Neutrophil (primary cell): ENCODE measurements at regions not wholly inside any gene's neighbourhood (a gene's known extent, or its start where the extent isn't known, plus 50 kb on each side); places are given as distances from the start of the nearest gene placed in this dataset.

Experiments used
- H3K27ac ChIP-seq: fragments of 200-600 bp; sonication (generic); 2 replicates; pipeline ENCODE4 v1.5.1; 2016; ENCODE audit warnings: mild to moderate bottlenecking, moderate library complexity
- H3K27me3 ChIP-seq: fragments of 200-600 bp; sonication (generic); 2 replicates; pipeline ENCODE4 v1.6.0; 2016; ENCODE audit warnings: mild to moderate bottlenecking
- H3K36me3 ChIP-seq: fragments of 200-600 bp; sonication (generic); 2 replicates; pipeline ENCODE4 v1.5.1; 2017
- H3K4me1 ChIP-seq, 2 experiments: fragments of 200-600 bp in 1 of 2; sonication (generic) in 1 of 2; 1 replicate in 1 of 2; 2 replicates in 1 of 2; pipeline versions ENCODE4 v1.5.1 to v1.6.1; 2013 to 2016; ENCODE audit warnings: low read depth in 1 of 2, low read length in 1 of 2, mild to moderate bottlenecking in 1 of 2, moderate library complexity in 1 of 2; ENCODE audit not compliant: control insufficient read depth in 1 of 2, insufficient read depth in 1 of 2
- H3K4me3 ChIP-seq, 2 experiments: fragments of 200-600 bp in 1 of 2; sonication (generic) in 1 of 2; 1 replicate in 1 of 2; 2 replicates in 1 of 2; pipeline ENCODE4 v1.5.1; 2013 to 2016; ENCODE audit warnings: low read depth in 1 of 2, low read length in 1 of 2, mild to moderate bottlenecking in 1 of 2, moderate library complexity in 1 of 2
- H3K9me3 ChIP-seq: fragments of 200-600 bp; sonication (generic); 2 replicates; pipeline ENCODE4 v1.5.1; 2016
- TF ChIP-seq, protein P1 (sequence below): fragments of 200-600 bp; sonication (generic); IDR thresholded peaks from 2 replicates; pipeline ENCODE4 v1.5.1; 2016; ENCODE audit warnings: antibody characterized with exemption

DNA sequence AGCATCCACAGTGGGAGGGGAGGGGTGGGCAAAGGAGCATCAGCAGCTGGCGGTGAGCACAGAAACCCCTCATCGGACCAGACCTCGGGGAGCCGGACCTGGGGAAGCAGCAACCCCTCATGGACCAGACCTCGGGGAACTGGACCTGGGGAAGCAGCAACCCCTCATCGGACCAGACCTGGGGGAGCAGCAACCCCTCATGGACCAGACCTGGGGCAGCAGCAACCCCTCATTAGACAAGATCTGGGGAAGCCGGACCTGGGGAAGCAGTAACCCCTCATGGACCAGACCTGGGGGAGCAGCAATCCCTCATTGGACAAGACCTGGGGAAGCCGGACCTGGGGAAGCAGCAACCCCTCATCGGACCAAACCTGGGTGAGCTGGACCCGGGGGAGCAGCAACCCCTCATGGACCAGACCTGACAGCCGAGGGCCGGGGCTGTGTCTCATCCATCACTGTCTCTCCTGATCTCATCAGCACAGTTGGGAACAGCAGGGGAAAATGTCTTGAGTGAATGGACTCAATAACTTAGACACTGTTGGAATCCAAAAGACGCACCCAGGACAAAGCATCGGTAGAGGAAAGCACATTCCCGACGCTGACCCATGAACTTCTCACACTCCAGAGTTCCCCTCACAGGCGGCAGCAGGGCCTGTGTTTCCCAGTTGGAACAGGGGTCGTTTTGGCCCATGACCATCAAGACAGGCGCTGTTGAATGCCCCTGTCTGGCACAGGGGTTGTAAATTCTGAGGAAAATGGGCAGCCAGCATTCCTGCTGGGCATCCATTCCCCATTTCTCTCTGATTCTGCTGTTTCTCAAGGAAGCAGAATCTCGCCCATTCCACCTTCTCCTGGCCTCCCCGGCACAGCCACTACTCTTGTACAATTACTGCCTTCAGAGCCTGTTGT lies 1494.6 kb downstream of the TBC1D22A start:
- Histone ChIP-seq H3K27me3 (peaks cover 22% of the 10 kb centered on the region), H3K4me3 (no peak overlapping the region), H3K9me3 (no peaks in the 10 kb centered on the region), H3K27ac (no peak overlapping the region), H3K4me1 (no peaks in the 10 kb centered on the region), H3K36me3 (no peaks in the 10 kb centered on the region)
- TF ChIP-seq, protein P1, sequence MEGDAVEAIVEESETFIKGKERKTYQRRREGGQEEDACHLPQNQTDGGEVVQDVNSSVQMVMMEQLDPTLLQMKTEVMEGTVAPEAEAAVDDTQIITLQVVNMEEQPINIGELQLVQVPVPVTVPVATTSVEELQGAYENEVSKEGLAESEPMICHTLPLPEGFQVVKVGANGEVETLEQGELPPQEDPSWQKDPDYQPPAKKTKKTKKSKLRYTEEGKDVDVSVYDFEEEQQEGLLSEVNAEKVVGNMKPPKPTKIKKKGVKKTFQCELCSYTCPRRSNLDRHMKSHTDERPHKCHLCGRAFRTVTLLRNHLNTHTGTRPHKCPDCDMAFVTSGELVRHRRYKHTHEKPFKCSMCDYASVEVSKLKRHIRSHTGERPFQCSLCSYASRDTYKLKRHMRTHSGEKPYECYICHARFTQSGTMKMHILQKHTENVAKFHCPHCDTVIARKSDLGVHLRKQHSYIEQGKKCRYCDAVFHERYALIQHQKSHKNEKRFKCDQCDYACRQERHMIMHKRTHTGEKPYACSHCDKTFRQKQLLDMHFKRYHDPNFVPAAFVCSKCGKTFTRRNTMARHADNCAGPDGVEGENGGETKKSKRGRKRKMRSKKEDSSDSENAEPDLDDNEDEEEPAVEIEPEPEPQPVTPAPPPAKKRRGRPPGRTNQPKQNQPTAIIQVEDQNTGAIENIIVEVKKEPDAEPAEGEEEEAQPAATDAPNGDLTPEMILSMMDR = no peak

DNA sequence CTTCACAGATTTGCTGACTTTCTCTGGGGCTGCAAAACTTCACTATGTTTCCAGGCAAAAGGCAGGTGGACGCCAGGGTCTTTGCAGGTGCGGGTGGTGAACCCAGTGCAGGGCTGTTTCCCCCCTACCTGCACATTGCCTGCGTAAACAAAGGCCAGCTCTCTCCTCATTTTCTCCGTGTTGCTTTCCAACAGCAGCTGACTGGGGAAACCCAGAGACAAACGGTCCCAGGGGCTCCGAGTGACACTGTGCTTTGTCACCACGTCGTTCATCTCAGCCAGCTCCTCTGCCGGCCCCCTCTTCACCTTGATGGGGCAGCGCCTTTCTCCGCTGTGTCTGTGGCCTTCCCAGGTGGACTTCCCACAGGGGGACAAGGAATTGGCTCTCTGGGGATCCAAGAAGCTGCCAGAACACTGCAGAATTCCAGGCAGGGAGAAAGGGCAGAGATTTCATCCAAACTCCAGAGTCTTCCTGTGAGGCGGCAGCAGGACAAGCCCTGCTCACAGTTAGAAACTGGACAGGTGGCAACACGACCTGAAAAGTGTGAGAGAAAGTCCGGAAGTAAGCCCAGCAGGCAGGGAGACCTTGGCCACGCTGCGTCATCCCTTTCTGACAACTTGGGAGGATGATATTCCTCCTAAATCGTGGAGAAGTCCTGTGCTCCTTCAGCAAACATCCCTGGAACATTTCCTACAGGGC lies 1493.7 kb downstream of the TBC1D22A start:
- Histone ChIP-seq H3K4me3 (no peak overlapping the region), H3K27ac (no peak overlapping the region), H3K36me3 (no peaks in the 10 kb centered on the region), H3K27me3 (peaks cover 22% of the 10 kb centered on the region), H3K9me3 (no peaks in the 10 kb centered on the region), H3K4me1 (no peaks in the 10 kb centered on the region)
- TF ChIP-seq, protein P1 = no peak

DNA sequence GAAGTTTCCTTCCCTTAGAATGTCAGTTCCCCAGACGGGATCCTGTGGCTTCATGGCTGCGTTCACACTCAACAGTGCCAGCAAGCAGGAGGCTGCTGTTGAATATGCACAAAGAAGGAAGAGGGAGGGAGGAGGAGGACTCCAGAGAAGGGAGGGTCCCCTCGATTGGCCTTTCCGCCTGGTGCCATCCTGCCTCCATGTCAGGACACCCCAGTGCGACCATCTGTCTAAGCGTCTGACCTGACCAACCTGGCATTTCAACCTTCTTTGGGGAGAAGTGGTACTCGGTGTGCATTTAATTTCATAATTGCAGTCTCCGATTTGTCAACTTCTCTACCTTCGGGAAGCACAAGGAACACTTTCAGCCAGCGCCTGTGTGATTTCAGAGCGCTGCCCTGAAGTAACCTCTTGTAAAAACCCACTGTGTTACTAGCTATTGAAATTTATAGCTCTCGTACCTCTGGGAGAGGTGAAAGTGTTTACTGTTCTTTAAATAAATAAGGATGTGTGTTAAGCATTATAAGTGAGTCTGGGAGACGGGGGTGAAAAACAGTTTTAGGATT lies 1491.9 kb downstream of the TBC1D22A start:
- Histone ChIP-seq H3K36me3 (no peaks in the 10 kb centered on the region), H3K4me1 (no peaks in the 10 kb centered on the region), H3K9me3 (no peaks in the 10 kb centered on the region), H3K27ac (no peak overlapping the region), H3K27me3 (peaks cover 22% of the 10 kb centered on the region), H3K4me3 (no peak overlapping the region)
- TF ChIP-seq, protein P1 = no peak

DNA sequence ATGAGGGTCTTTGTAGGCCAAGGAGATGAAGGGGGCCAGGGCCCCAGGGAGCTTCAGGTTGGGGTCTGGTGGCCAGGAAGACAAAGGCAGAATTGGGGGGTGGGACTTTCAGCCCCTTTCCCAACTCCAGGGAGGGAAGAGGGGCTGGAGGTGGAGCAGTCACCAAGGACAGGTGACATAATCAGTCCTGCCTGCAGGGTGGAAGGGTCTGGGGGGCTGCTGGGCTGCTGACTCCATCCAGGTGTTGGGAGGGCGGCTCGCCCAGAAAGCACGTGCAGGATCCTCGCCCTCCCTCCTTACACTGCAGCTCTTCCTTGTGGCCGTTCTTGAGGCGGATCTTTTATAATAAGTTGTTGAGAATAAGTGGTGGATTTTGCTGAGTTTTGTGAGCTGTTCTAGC lies 1491.1 kb downstream of the TBC1D22A start:
- H3K4me1 ChIP-seq = no peaks in the 10 kb centered on the region
- no peak overlapping the region for H3K27ac ChIP-seq
- no peak overlapping the region for H3K4me3 ChIP-seq
- no peaks in the 10 kb centered on the region for H3K36me3 ChIP-seq
- H3K27me3 ChIP-seq = peaks cover 22% of the 10 kb centered on the region
- TF ChIP-seq, protein P1 = no peak
- no peaks in the 10 kb centered on the region for H3K9me3 ChIP-seq

DNA sequence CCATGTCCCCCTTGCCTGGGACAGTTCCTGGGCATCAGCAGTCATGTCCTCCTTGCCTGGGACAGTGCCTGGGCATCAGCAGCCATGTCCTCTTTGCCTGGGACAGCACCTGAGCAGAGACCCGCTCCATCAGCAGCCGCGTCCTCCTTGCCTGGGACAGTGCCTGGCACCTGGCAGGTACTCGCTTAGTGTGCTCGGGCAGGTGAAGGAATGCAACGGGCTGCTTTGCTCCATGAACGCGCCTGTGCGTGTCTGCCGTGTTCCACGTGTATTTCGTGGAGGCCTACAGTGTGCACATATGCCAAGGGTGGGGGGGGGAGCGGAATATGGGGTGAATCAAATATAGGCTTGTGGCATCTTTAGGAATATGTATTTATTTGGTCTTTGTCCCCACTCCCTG lies 1490.7 kb downstream of the TBC1D22A start:
- H3K4me3 ChIP-seq = no peak overlapping the region
- TF ChIP-seq, protein P1 = no peak
- peaks cover 22% of the 10 kb centered on the region for H3K27me3 ChIP-seq
- no peak overlapping the region for H3K27ac ChIP-seq
- H3K4me1 ChIP-seq = no peaks in the 10 kb centered on the region
- H3K9me3 ChIP-seq = no peaks in the 10 kb centered on the region
- H3K36me3 ChIP-seq = no peaks in the 10 kb centered on the region
